GM12878 (cell line): ENCODE measurements at regions not wholly inside any gene's neighbourhood (a gene's known extent, or its start where the extent isn't known, plus 50 kb on each side); places are given as distances from the start of the nearest gene placed in this dataset.

ENCODE experiments used
- ATAC-seq: fragments of 200-7000 bp; cut with Tn5 transposase; 3 replicates; pipeline ENCODE4 v1.9.1; 2020; ENCODE audit warnings: mild to moderate bottlenecking, moderate library complexity
- BruUV-seq: library from RNA; stranded (reverse); fragments of 400-500 nt; replicated peaks from 2 replicates; lab custom pipeline; 2021; lab: Mats Ljungman, UMichigan
- CTCF ChIA-PET: fragments of 300-600 bp; sonication (Branson Sonifier 250); formaldehyde crosslinking; extraction: SDS; loops from one replicate; lab custom pipeline; 2021; ENCODE audit warnings: inconsistent platforms; lab: Yijun Ruan, JAX
- POLR2A ChIA-PET: fragments of 350-600 bp; formaldehyde crosslinking; extraction: SDS; loops from one replicate; lab custom pipeline; 2021; ENCODE audit warnings: inconsistent platforms; lab: Charles Lee
- RAD21 ChIA-PET: fragments of 300-600 bp; sonication (Branson Sonifier 250); formaldehyde crosslinking; loops from one replicate; lab custom pipeline; 2023; ENCODE audit warnings: antibody characterized with exemption; ENCODE audit not compliant: unreplicated experiment; lab: Charles Lee
- SMC1A ChIA-PET: fragments of 300-600 bp; sonication (Branson Sonifier 250); formaldehyde crosslinking; loops from one replicate; lab custom pipeline; 2023; ENCODE audit not compliant: unreplicated experiment, uncharacterized antibody; lab: Charles Lee
- DNase-seq: peaks from one replicate; pipeline ENCODE4 v3.0.0-alpha.2; 2011; ENCODE audit warnings: low read depth, low spot score
- FAIRE-seq: peaks from 3 replicates; lab custom pipeline; 2011; peaks lifted over from hg19 to GRCh38; lab: Jason Lieb, UNC
- H2AFZ ChIP-seq: 2 replicates; pipeline ENCODE4 v1.6.0; 2011; ENCODE audit warnings: low read depth, low read length, control low read depth; ENCODE audit not compliant: control insufficient read depth
- H3K27ac ChIP-seq: 2 replicates; pipeline ENCODE4 v1.5.1; 2011; ENCODE audit warnings: control low read depth; ENCODE audit not compliant: control insufficient read depth, insufficient read depth
- H3K27me3 ChIP-seq, 2 experiments: replicated peaks in 1 of 2; 2 replicates each; pipeline versions ENCODE4 v1.6.0 to v1.6.1; 2011; ENCODE audit warnings: low read length in 1 of 2; ENCODE audit not compliant: control insufficient read depth in 2 of 2, insufficient read depth in 2 of 2
- H3K36me3 ChIP-seq, 2 experiments: 2 replicates each; pipeline ENCODE4 v1.5.1; 2011; ENCODE audit warnings: low read length in 1 of 2; ENCODE audit not compliant: control insufficient read depth in 2 of 2, insufficient read depth in 2 of 2
- H3K4me1 ChIP-seq: 2 replicates; pipeline ENCODE4 v1.6.1; 2011; ENCODE audit warnings: mild to moderate bottlenecking, low read length, moderate library complexity, mixed read lengths; ENCODE audit not compliant: control insufficient read depth, insufficient read depth
- H3K4me2 ChIP-seq: 2 replicates; pipeline ENCODE4 v1.6.0; 2011; ENCODE audit warnings: control low read depth; ENCODE audit not compliant: control insufficient read depth, insufficient read depth
- H3K4me3 ChIP-seq: fragments of 200-600 bp; sonication (generic); 2 replicates; pipeline ENCODE4 v1.5.1; 2016
- H3K79me2 ChIP-seq: 2 replicates; pipeline ENCODE4 v1.6.0; 2011; ENCODE audit warnings: low read length; ENCODE audit not compliant: control insufficient read depth, insufficient read depth
- H3K9ac ChIP-seq: 2 replicates; pipeline ENCODE4 v1.8.0; 2011; ENCODE audit warnings: low read length, control low read depth, mixed read lengths; ENCODE audit not compliant: control insufficient read depth, insufficient read depth
- H3K9me3 ChIP-seq: replicated peaks from 3 replicates; pipeline ENCODE4 v1.5.1; 2011; ENCODE audit warnings: mild to moderate bottlenecking, low read length; ENCODE audit not compliant: control insufficient read depth, insufficient read depth
- H4K20me1 ChIP-seq: 2 replicates; pipeline ENCODE4 v1.6.0; 2011; ENCODE audit not compliant: control insufficient read depth, insufficient read depth
- BRCA1 ChIP-seq: IDR thresholded peaks from 2 replicates; pipeline ENCODE4 v1.6.1; 2011; ENCODE audit warnings: low read depth, low read length, improper control_type of control experiment
- CBX5 ChIP-seq: sonication (generic); IDR thresholded peaks from 2 replicates; pipeline ENCODE4 v1.6.1; 2016; ENCODE audit warnings: low read depth, moderate library complexity, mild to moderate bottlenecking, inconsistent platforms
- CEBPB ChIP-seq, 2 experiments: fragments of 150-350 bp in 1 of 2; IDR thresholded peaks; 2 replicates each; pipeline ENCODE4 v1.6.1; 2012 to 2014; ENCODE audit warnings: low read depth in 2 of 2, low read length in 2 of 2, borderline replicate concordance in 1 of 2, inconsistent platforms in 1 of 2
- CHD1 ChIP-seq: IDR thresholded peaks from 2 replicates; pipeline ENCODE4 v1.6.1; 2012; ENCODE audit warnings: low read depth, low read length, improper control_type of control experiment
- IKZF2 ChIP-seq, 2 experiments: fragments of 450-650 bp; IDR thresholded peaks; 2 replicates each; pipeline ENCODE4 v1.6.1; 2017; ENCODE audit warnings: mild to moderate bottlenecking in 2 of 2, moderate library complexity in 2 of 2
- KAT2A ChIP-seq: conservative IDR thresholded peaks from 2 replicates; pipeline ENCODE4 v1.6.1; 2011; ENCODE audit warnings: low read depth, low read length; ENCODE audit not compliant: control insufficient read depth
- LARP7 ChIP-seq: fragments of 450-650 bp; IDR thresholded peaks from 2 replicates; pipeline ENCODE4 v1.6.1; 2017; ENCODE audit warnings: mild to moderate bottlenecking
- NR2C2 ChIP-seq: IDR thresholded peaks from 2 replicates; pipeline ENCODE4 v1.6.1; 2011; ENCODE audit warnings: borderline replicate concordance, low read depth; ENCODE audit not compliant: control insufficient read depth, insufficient read length
- NRF1 ChIP-seq: conservative IDR thresholded peaks from 2 replicates; pipeline ENCODE4 v1.6.1; 2011; ENCODE audit warnings: mild to moderate bottlenecking, low read depth, low read length, improper control_type of control experiment
- RB1 ChIP-seq: fragments of 450-650 bp; formaldehyde crosslinking; IDR thresholded peaks from 2 replicates; pipeline ENCODE4 v1.6.1; 2017; ENCODE audit warnings: mild to moderate bottlenecking, borderline replicate concordance
- SIX5 ChIP-seq: IDR thresholded peaks from 2 replicates; pipeline ENCODE4 v1.6.1; 2011; ENCODE audit warnings: mild to moderate bottlenecking, low read depth, low read length, moderate library complexity; ENCODE audit not compliant: severe bottlenecking
- SMAD1 ChIP-seq: fragments of 450-650 bp; IDR thresholded peaks from 2 replicates; pipeline ENCODE4 v1.6.1; 2018; ENCODE audit warnings: mild to moderate bottlenecking, low read depth; ENCODE audit not compliant: partially characterized antibody
- SREBF2 ChIP-seq: IDR thresholded peaks from 2 replicates; pipeline ENCODE4 v1.6.1; 2012; ENCODE audit warnings: mild to moderate bottlenecking, low read length
- SRF ChIP-seq, 2 experiments: IDR thresholded peaks; 2 replicates each; pipeline ENCODE4 v1.6.1; 2011; ENCODE audit warnings: low read depth in 2 of 2, low read length in 2 of 2, mild to moderate bottlenecking in 1 of 2, moderate library complexity in 1 of 2
- STAT1 ChIP-seq: fragments of 450-650 bp; conservative IDR thresholded peaks from 2 replicates; pipeline ENCODE4 v1.6.1; 2014; ENCODE audit warnings: antibody characterized with exemption, mild to moderate bottlenecking
- WGBS: methylation state at CpG from one replicate; pipeline ENCODE4 v1.1.6; 2016; ENCODE audit warnings: low lambda C conversion rate; ENCODE audit not compliant: insufficient replicate concordance, insufficient coverage; ENCODE audit errors: missing lambda C conversion rate; 5-methylcytosine and 5-hydroxymethylcytosine counted together
- in situ Hi-C: fragments of 300-500 bp; cut with MboI; formaldehyde crosslinking; loops from 9 replicates; pipeline ENCODE4 v1.14.3; 2018; ENCODE audit warnings: mixed read lengths
- intact Hi-C: fragments of 100-400 bp; cut with micrococcal nuclease; formaldehyde crosslinking; loops from one replicate; pipeline ENCODE4 v1.14.2; 2022; ENCODE audit not compliant: unreplicated experiment
- TF ChIP-seq, protein P1 (sequence below): fragments of 450-650 bp; IDR thresholded peaks from 2 replicates; pipeline ENCODE4 v1.6.1; 2016; ENCODE audit warnings: mild to moderate bottlenecking
- TF ChIP-seq, protein P2 (sequence below): fragments of 450-650 bp; IDR thresholded peaks from 2 replicates; pipeline ENCODE4 v1.6.1; 2017; ENCODE audit warnings: borderline replicate concordance

DNA sequence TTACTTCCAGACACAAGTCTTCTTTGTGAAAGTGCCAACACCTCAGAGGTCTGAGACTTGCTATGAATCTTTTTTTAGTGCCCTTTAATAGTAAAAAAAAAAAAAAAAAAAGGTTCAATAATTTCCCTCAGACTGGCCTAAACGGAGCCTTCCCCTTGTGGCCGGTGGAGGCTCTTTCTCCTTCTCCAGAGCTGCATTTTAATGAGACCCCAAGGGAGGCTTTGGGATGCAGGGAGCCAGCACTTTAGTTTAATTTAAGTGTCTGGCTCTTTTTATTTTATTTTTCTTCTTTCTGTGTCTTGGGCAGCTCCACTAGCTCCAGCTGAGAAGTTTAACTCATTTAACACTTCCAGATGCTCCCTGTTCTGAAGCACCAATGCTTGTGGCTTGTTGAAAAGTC lies 67.8 kb upstream of the MAPK4 start (continued):
- no peak for TF ChIP-seq SRF (IDR thresholded peaks at IDR 0.05; ENCODE audit: low read depth in 2 of 2, low read length in 2 of 2)

DNA sequence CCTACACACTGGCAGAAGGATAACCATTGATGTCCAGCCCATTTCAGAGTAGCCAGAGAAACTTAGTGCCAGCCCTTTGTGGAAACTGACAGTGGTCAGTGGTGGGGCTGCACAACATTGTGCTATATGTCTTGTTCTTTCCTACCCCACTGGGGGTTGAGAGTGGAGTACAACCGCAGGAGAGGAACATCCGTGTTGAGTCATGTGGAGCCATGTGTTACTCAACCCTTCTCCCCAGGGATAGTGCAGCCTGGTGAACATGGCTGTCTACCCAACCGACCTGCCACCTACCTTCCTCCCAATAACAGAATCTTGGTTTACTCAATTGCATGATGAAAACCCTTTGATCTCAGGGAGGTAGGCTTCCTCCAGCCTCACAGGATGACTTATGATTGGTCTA lies 65.3 kb upstream of the MAPK4 start:
- no peak overlapping the region for H3K27ac ChIP-seq
- BruUV-seq: no TSS peak
- ChIA-PET POLR2A (no interaction called here), RAD21 (no interaction called here), CTCF (no interaction called here)
- WGBS: 17% methylated on average over 3 of the region's 3 CpGs
- no peaks in the 10 kb centered on the region for H4K20me1 ChIP-seq
- no peak overlapping the region for H2AFZ ChIP-seq
- no peak overlapping the region for H3K4me3 ChIP-seq
- no peak overlapping the region for H3K4me2 ChIP-seq
- no peaks in the 10 kb centered on the region for H3K4me1 ChIP-seq
- in situ Hi-C loops: no loop called here
- H3K27me3 ChIP-seq: no peaks in the 10 kb centered on the region
- intact Hi-C loops: no loop called here
- H3K9ac ChIP-seq: no peak overlapping the region
- no peaks in the 10 kb centered on the region for H3K36me3 ChIP-seq
- H3K9me3 ChIP-seq: no peaks in the 10 kb centered on the region
- H3K79me2 ChIP-seq: no peaks in the 10 kb centered on the region
- FAIRE-seq: no peak
- TF ChIP-seq CHD1: no peak
- TF ChIP-seq CBX5: no peak
- TF ChIP-seq, all 136 proteins: peak for 0
- DNase-seq: no peak
- SMC1A ChIA-PET: no interaction called here
- ATAC-seq: no peak

DNA sequence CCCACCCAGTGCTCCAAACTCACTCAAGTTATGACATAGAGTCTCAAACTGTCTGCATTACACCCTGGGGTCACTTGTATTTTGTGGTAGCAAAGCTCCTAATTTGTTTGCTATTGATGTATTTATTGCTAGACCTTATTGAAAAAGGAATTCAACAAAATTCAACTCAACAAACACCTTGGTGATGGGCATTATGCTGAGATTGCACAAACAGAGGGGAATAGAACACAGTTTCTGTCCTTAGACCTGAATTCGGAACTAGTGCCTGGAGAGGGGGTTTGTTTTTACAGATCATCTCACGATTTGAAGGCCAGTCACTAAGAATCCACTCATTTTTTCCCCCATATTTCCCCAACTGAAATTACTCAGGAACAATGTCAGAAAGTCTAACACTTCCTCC lies 53.5 kb upstream of the MAPK4 start:
- H3K79me2 ChIP-seq: no peaks in the 10 kb centered on the region
- DNase-seq (no peak), FAIRE-seq (no peak), ATAC-seq (no peak)
- 6% methylated on average over 2 of the region's 2 CpGs for WGBS
- no peaks in the 10 kb centered on the region for H3K9me3 ChIP-seq
- ChIA-PET RAD21 (no interaction called here), POLR2A (no interaction called here), CTCF (no interaction called here), SMC1A (no interaction called here)
- H3K27me3 ChIP-seq: no peaks in the 10 kb centered on the region
- H3K9ac ChIP-seq: no peak overlapping the region
- in situ Hi-C loops: no loop called here
- H3K4me1 ChIP-seq: no peaks in the 10 kb centered on the region
- H3K4me2 ChIP-seq: no peak overlapping the region
- no TSS peak for BruUV-seq
- no peak overlapping the region for H3K27ac ChIP-seq
- intact Hi-C loops: loop anchor here (5.0 kb wide), 1 partner anchor 276 kb away; no protein-coding TSS in a partner anchor
- no peak overlapping the region for H2AFZ ChIP-seq
- no peaks in the 10 kb centered on the region for H3K36me3 ChIP-seq
- no peak overlapping the region for H3K4me3 ChIP-seq
- H4K20me1 ChIP-seq: no peaks in the 10 kb centered on the region
- TF ChIP-seq KAT2A (no peak), CEBPB (IDR thresholded peaks at IDR 0.05; ENCODE audit: borderline replicate concordance in 1 of 2, low read depth in 2 of 2, low read length in 2 of 2) (no peak), SREBF2 (no peak), SMAD1 (no peak), BRCA1 (no peak), SIX5 (no peak), IKZF2 (IDR thresholded peaks at IDR 0.05) (no peak), STAT1 (no peak), NRF1 (no peak), LARP7 (no peak), NR2C2 (no peak), RB1 (no peak)
- TF ChIP-seq, protein P1, sequence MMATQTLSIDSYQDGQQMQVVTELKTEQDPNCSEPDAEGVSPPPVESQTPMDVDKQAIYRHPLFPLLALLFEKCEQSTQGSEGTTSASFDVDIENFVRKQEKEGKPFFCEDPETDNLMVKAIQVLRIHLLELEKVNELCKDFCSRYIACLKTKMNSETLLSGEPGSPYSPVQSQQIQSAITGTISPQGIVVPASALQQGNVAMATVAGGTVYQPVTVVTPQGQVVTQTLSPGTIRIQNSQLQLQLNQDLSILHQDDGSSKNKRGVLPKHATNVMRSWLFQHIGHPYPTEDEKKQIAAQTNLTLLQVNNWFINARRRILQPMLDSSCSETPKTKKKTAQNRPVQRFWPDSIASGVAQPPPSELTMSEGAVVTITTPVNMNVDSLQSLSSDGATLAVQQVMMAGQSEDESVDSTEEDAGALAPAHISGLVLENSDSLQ: no peak
- TF ChIP-seq, protein P2, sequence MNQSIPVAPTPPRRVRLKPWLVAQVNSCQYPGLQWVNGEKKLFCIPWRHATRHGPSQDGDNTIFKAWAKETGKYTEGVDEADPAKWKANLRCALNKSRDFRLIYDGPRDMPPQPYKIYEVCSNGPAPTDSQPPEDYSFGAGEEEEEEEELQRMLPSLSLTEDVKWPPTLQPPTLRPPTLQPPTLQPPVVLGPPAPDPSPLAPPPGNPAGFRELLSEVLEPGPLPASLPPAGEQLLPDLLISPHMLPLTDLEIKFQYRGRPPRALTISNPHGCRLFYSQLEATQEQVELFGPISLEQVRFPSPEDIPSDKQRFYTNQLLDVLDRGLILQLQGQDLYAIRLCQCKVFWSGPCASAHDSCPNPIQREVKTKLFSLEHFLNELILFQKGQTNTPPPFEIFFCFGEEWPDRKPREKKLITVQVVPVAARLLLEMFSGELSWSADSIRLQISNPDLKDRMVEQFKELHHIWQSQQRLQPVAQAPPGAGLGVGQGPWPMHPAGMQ: no peak
